Activated CD4-positive, alpha-beta T cell treated with anti-CD3 and anti-CD28 coated beads, Interleukin-2, amount 10 ng/mL, durations not matched to agents 7 days and 5 days (primary cell): ENCODE measurements at regions not wholly inside any gene's neighbourhood (a gene's known extent, or its start where the extent isn't known, plus 50 kb on each side); places are given as distances from the start of the nearest gene placed in this dataset.

Experiments
- CTCF ChIA-PET: fragments of 350-600 bp; sonication (Branson Sonifier 250); formaldehyde crosslinking; loops from one replicate; lab custom pipeline; 2021; ENCODE audit warnings: antibody characterized with exemption; lab: Charles Lee
- POLR2A ChIA-PET: fragments of 350-600 bp; sonication (Branson Sonifier 250); formaldehyde crosslinking; loops from one replicate; lab custom pipeline; 2021; ENCODE audit warnings: antibody characterized with exemption; lab: Charles Lee
- DNase-seq: peaks from one replicate; pipeline ENCODE4 v3.0.0-alpha.2; 2020
- H3K27ac Mint-ChIP-seq: one replicate; pipeline ENCODE4 v1.8.0; 2021; ENCODE audit warnings: mild to moderate bottlenecking, moderate library complexity, mixed read lengths
- H3K27me3 Mint-ChIP-seq: one replicate; pipeline ENCODE4 v1.8.0; 2021; ENCODE audit warnings: mixed read lengths
- H3K36me3 Mint-ChIP-seq: one replicate; pipeline ENCODE4 v1.8.0; 2021; ENCODE audit warnings: low read depth, mixed read lengths
- H3K4me1 Mint-ChIP-seq: one replicate; pipeline ENCODE4 v1.8.0; 2021; ENCODE audit warnings: mixed read lengths
- H3K4me3 Mint-ChIP-seq: one replicate; pipeline ENCODE4 v1.8.0; 2021; ENCODE audit warnings: mild to moderate bottlenecking, moderate library complexity, mixed read lengths
- H3K9me3 Mint-ChIP-seq: one replicate; pipeline ENCODE4 v1.8.0; 2021; ENCODE audit warnings: mixed read lengths

DNA sequence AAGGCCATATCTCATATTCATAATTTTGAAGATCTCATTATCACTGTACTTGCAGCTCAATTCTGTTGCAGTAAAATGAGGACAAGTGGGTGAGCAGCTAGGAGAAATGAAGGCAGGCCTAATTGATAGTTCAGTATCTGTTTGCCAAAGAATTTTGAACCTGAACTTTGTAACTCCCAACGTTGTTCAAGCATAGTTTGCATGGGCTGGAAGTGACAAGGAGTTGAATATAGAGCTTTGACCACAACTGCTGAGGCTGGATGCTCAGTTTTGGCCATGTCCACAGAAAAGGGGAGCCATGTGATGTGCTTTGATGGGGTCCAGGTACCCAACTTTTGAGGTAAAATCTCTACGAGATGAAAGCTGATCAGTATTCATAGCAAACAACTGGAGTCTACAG, 177.5 kb downstream of the NXNL2 start:
- ChIA-PET CTCF (no interaction called here), POLR2A (no interaction called here)
- H3K27me3 Mint-ChIP-seq: no peaks in the 10 kb centered on the region
- DNase-seq: no peak
- H3K27ac Mint-ChIP-seq: no peak overlapping the region
- H3K4me3 Mint-ChIP-seq: no peak overlapping the region
- no peaks in the 10 kb centered on the region for H3K4me1 Mint-ChIP-seq
- no peaks in the 10 kb centered on the region for H3K9me3 Mint-ChIP-seq
- H3K36me3 Mint-ChIP-seq: no peaks in the 10 kb centered on the region

DNA sequence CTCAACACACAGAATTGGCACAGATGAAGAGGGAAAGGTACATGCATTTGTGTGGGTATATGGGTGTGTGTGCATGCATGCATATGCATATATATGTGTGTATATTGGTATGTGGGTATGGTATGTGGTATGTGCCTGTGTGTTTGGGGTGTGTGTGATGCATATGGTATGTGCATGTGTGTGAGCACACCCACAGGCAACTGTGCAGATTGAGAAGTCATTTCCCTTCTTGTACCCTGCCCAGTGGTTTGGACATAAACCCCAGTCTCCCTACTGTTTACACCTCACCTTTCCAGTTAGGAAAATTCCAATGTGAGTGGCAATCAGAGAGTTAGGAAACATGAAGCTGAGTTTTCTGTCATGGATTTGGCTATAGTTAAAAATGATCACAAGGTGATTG, 178.0 kb downstream of the NXNL2 start:
- no peaks in the 10 kb centered on the region for H3K4me1 Mint-ChIP-seq
- POLR2A ChIA-PET: no interaction called here
- no peak overlapping the region for H3K4me3 Mint-ChIP-seq
- CTCF ChIA-PET: no interaction called here
- H3K27me3 Mint-ChIP-seq: peaks cover 4% of the 10 kb centered on the region
- no peak for DNase-seq
- H3K9me3 Mint-ChIP-seq: no peaks in the 10 kb centered on the region
- H3K36me3 Mint-ChIP-seq: no peaks in the 10 kb centered on the region
- no peak overlapping the region for H3K27ac Mint-ChIP-seq

DNA sequence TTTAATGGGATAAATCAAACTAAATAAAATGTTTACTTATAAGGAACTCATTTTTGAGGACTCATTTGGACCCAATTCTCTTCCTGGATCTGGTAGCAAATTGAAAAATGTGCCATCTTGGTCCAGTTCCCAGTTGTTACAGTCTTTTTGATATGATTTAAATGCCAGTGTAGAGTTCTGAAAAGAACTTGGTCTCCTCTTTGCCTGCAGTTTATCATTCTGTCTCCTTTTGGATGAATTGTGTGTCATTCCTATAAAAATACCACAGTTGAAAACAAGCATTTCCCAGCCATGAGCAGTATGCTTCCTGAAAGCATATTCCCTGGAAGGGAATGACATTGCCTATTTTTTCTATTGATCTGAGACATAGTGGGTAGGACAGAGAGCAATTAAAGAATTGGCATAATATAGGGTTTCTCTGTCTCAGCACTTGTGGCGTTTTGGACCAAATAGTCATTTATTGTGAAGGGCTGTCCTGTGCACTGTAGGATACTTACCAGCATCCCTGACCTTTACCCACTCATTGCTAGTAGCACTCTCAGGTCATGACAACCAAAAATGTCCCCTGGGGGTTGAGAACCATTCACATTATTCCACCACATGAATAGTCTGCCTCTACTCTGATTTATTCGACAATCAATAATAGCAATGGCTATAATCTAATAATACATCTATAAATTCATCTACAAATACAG, 181.8 kb downstream of the NXNL2 start:
- no peaks in the 10 kb centered on the region for H3K9me3 Mint-ChIP-seq
- DNase-seq: no peak
- ChIA-PET POLR2A (no interaction called here), CTCF (no interaction called here)
- no peaks in the 10 kb centered on the region for H3K4me1 Mint-ChIP-seq
- H3K36me3 Mint-ChIP-seq: no peaks in the 10 kb centered on the region
- no peak overlapping the region for H3K4me3 Mint-ChIP-seq
- no peak overlapping the region for H3K27ac Mint-ChIP-seq
- H3K27me3 Mint-ChIP-seq: peaks cover 17% of the 10 kb centered on the region

DNA sequence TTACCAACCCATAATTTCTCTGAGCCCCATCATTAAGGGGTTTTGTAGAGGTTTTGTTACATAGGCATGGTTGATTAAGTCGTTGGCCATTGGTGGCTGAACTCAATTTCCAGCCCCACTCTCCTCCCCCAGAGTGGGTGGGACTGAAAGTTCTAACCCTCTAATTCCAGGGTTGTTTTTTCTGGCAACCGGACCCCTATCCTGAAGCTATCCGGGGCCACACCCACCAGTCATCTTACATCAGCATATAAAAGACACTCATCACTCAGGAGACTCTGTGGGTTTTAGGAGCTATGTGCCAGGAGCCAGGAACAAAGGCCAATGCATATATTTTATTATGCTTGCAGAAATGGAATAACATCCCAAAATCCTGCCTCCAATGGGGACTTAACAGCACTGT, 186.0 kb downstream of the NXNL2 start:
- Mint-ChIP-seq H3K4me3 (no peak overlapping the region), H3K27ac (no peak overlapping the region), H3K27me3 (peaks cover 25% of the 10 kb centered on the region), H3K36me3 (no peaks in the 10 kb centered on the region), H3K4me1 (no peaks in the 10 kb centered on the region), H3K9me3 (no peaks in the 10 kb centered on the region)
- ChIA-PET POLR2A (no interaction called here), CTCF (no interaction called here)
- no peak for DNase-seq

DNA sequence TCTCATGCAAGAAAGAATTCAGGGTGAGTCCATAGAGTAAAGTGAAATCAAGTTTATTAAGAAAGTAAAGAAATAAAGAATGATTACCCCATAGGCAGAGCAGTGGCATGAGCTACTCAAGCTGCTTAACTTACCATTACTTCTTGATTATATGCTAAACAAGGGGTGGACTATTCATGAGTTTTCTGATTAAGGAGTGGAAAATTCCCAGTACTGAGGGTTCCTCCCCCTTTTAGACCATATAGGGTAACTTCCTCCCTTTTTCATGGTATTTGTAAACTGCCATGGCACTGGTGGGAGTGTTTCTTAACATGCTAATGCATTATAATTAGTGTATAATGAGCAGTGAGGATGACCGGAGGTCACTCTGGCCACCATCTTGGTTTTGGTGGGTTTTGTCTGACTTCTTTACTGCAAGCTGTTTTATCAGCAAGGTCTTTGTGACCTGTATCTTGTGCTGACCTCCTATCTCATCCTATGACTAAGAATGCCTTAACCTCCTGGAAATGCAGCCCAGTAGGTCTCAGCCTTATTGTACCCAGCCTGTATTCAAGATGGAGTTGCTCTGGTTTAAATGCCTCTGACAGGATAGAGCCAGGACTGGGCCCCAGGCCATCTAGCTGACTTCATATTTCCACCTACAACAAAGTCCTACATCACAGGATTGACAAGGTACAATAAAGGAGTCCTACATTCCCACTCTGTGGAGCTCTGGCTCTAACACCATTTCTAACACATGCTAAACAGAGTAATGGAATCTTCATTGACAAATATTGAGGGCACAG, 186.7 kb downstream of the NXNL2 start:
- no peak for DNase-seq
- H3K4me3 Mint-ChIP-seq: no peak overlapping the region
- H3K27ac Mint-ChIP-seq: no peak overlapping the region
- peaks cover 26% of the 10 kb centered on the region for H3K27me3 Mint-ChIP-seq
- no peaks in the 10 kb centered on the region for H3K36me3 Mint-ChIP-seq
- no peaks in the 10 kb centered on the region for H3K4me1 Mint-ChIP-seq
- CTCF ChIA-PET: no interaction called here
- no peaks in the 10 kb centered on the region for H3K9me3 Mint-ChIP-seq
- POLR2A ChIA-PET: no interaction called here

DNA sequence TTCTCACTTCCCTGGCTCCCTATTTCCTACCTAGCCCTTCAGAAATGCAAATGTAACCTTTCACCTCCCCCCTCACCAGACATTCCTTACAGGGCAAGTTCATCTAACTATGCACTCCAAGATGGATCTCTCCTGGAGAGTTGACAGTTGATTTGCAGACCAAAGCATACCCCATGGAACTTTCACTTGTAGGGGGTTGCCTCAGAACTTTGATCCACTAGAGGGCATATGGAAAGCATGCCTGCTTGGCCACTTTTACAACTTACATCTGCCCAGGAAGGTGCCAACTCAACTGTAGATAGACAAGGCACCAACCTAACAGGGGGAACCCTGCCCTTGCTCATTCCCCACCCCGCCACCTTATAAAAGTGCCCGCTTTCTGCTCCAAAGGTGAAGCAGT, 187.8 kb downstream of the NXNL2 start:
- Mint-ChIP-seq H3K9me3 (no peaks in the 10 kb centered on the region), H3K27me3 (peaks cover 30% of the 10 kb centered on the region), H3K4me3 (no peak overlapping the region), H3K27ac (no peak overlapping the region), H3K36me3 (no peaks in the 10 kb centered on the region), H3K4me1 (no peaks in the 10 kb centered on the region)
- no peak for DNase-seq
- ChIA-PET CTCF (no interaction called here), POLR2A (no interaction called here)

DNA sequence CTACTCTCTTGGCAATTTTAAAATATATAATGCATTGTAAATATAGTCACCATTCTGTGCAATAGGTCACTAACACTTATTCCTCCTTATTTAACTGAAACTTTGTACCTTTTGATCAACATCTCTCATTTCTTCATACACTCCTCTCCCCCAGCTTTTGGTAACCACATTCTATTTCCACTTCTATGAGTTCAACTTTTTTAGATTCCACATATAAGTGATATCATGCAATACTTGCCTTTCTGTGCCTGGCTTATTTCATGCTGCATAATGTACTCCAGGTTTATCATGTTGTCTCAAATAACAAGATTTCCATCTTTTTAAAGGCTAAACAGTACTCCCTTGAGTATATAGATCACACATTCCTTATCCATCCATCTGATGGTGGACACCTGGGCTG, 188.8 kb downstream of the NXNL2 start:
- Mint-ChIP-seq H3K9me3 (no peaks in the 10 kb centered on the region), H3K27me3 (peaks cover 25% of the 10 kb centered on the region), H3K4me1 (no peaks in the 10 kb centered on the region), H3K4me3 (no peak overlapping the region), H3K27ac (no peak overlapping the region), H3K36me3 (no peaks in the 10 kb centered on the region)
- POLR2A ChIA-PET: no interaction called here
- DNase-seq: no peak
- CTCF ChIA-PET: no interaction called here

DNA sequence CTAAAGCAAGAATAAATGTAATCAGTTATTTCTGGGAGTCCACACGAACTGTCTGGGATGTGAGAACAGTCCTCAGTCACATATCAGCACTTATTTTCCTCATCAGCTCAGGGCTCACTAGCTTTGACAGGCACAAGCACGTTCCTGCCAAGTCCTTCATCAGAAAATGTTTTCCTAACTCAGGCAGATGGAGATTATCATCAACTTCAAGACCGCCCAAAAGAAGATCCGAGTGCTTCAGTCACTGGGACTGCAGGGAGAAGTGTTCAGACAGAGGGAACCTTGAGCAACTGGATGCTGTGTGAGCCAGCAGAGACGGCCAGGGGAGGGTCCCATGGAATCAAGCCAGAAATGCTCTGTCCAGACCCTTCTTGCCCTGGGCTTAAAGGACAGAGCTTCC, 189.4 kb downstream of the NXNL2 start:
- Mint-ChIP-seq H3K27ac (no peak overlapping the region), H3K27me3 (peaks cover 23% of the 10 kb centered on the region), H3K4me3 (no peak overlapping the region), H3K4me1 (no peaks in the 10 kb centered on the region), H3K36me3 (no peaks in the 10 kb centered on the region), H3K9me3 (no peaks in the 10 kb centered on the region)
- no peak for DNase-seq
- ChIA-PET CTCF (no interaction called here), POLR2A (no interaction called here)

DNA sequence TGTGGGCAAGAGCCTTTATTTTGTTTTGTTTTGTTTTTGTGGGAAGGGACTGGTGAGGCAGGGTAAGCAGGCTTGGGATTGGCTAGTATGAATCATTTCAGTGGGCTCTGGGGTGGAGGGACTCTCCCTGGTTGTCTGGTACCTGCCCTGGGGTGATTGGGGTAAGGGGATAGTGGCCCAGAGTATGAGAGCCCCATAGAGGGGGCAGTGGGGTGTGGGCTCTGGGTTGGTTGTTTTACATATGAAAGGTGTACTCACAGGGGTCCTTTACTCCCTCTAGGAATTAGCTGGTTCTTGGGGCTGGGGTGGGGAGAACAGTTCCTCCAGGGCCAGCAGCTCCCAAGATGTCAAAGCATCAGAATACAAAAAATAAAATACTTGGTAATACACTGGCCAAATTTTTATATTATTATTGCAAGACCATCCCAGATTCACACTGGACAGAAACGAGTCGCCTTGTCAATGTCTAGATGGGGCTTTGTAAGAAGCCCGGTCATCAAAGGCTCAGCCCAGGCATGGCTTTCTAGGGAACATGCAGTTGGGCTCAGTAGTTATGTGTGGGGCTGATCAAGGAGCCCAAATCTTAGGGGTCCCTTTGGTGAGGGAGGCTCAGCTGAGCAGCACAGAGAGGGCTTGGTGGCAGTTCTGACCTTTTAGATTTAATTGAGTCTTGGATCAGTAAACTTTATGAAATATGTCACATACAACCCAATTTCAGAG, 190.5 kb downstream of the NXNL2 start:
- Mint-ChIP-seq H3K36me3 (no peaks in the 10 kb centered on the region), H3K9me3 (no peaks in the 10 kb centered on the region), H3K4me3 (no peak overlapping the region), H3K4me1 (no peaks in the 10 kb centered on the region), H3K27me3 (peaks cover 22% of the 10 kb centered on the region), H3K27ac (no peak overlapping the region)
- ChIA-PET CTCF (no interaction called here), POLR2A (no interaction called here)
- DNase-seq: no peak

DNA sequence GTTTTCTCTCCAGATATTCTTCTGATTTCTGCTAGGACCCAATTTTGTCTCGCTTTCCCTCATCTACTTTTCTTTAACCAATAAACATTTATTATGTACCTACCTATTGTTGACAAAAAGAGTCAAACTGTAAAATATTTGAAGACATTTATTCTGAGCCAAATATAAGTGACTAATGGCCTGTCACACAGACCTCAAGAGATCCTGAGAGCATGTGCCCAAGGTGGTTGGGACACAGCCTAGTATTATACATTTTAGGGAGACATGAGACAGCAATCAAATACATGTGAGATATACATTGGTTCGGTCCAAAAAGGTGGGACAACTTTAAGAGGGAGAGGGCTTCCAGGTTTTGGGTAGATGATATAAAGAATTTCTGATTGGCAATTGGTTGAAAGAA, 191.8 kb downstream of the NXNL2 start:
- Mint-ChIP-seq H3K36me3 (no peaks in the 10 kb centered on the region), H3K4me3 (no peak overlapping the region), H3K9me3 (no peaks in the 10 kb centered on the region), H3K4me1 (no peaks in the 10 kb centered on the region), H3K27ac (no peak overlapping the region), H3K27me3 (peaks cover 22% of the 10 kb centered on the region)
- no peak for DNase-seq
- ChIA-PET POLR2A (no interaction called here), CTCF (no interaction called here)

DNA sequence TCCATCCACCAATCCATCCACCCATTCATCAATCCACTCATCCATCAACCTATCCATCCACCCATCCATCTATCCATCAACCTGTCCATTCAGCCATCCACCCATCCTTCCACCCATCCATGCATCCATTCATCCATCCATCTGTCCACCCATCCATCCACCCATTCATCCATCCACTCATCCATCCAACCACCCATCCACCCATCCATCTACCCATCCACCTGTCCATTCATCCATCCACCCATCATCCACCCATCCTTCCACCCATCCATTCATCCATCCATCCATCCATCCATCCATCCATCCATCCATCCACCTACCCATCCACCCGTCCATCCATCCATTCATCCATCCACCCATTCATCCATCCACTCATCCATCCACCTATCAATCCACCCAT, 195.8 kb downstream of the NXNL2 start:
- CTCF ChIA-PET: no interaction called here
- Mint-ChIP-seq H3K27ac (no peak overlapping the region), H3K4me1 (no peaks in the 10 kb centered on the region)

DNA sequence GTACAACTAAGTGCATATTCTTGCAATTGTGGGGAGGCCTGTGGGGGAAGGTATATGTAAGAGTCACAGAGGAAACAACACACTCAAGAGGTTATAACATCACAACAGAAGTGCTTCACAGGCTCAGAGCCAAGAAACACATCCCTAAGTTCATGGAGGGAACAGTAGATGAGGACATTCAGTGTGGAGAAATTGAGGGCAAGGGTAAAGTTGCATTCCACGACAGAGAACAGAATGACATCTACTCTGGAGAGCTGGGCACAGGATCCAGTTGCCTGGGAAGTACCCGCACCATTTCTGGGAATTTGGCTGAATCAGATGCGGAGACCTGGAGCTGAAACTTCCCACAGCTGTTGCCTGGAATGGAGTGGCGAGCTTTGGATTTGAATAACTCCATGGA, 197.2 kb downstream of the NXNL2 start:
- Mint-ChIP-seq H3K27ac (no peak overlapping the region), H3K9me3 (no peaks in the 10 kb centered on the region), H3K36me3 (no peaks in the 10 kb centered on the region), H3K27me3 (peaks cover 11% of the 10 kb centered on the region), H3K4me1 (no peaks in the 10 kb centered on the region), H3K4me3 (no peak overlapping the region)
- CTCF ChIA-PET: no interaction called here
- POLR2A ChIA-PET: no interaction called here
- no peak for DNase-seq

More for the DNA sequence above, 195.8 kb downstream of the NXNL2 start:
- H3K4me3 Mint-ChIP-seq: no peak overlapping the region
- H3K36me3 Mint-ChIP-seq: no peaks in the 10 kb centered on the region
- peaks cover 16% of the 10 kb centered on the region for H3K27me3 Mint-ChIP-seq
- POLR2A ChIA-PET: no interaction called here
- DNase-seq: no peak
- no peaks in the 10 kb centered on the region for H3K9me3 Mint-ChIP-seq

DNA sequence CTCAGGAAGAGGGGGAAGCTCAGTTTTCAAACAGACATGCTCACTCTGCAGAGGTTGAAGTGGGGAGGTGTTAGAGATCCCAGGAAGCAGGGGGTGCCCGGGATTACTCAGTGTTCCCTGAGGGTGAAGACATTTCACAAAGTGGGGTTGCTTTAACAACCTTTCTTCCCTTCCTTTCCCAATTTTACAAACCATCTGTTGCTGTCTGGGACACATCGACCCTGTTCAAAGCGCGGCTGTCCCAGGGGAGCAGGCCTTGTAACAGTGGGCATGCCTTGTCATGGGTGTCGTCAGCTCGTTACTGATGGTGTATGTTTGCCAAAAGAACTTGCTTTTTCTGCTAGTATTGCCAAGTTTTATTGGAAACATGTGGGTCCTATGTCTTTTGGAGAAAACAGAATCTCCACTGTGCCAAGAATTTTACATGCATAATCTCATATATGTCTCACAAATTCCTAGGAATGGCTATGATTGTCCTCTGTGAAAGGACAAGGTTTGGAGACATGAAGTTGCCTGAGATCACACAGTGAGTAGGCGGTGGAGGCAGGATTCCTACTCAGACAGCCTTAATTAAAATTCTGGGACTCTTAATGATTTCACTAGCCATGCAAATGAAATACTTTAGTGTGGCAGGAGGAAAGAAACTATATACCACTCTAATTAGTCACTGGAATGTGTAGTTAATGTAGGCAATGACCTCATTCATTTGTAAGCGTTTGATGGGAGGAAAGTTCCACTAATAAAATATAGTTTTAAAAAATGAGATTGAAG, 198.9 kb downstream of the NXNL2 start:
- no peaks in the 10 kb centered on the region for H3K9me3 Mint-ChIP-seq
- H3K36me3 Mint-ChIP-seq: no peaks in the 10 kb centered on the region
- no peak overlapping the region for H3K4me3 Mint-ChIP-seq
- ChIA-PET CTCF (no interaction called here), POLR2A (no interaction called here)
- no peak for DNase-seq
- no peak overlapping the region for H3K27ac Mint-ChIP-seq
- H3K4me1 Mint-ChIP-seq: no peaks in the 10 kb centered on the region
- peaks cover 13% of the 10 kb centered on the region for H3K27me3 Mint-ChIP-seq
